DOHH2 (cell line): ENCODE measurements at regions not wholly inside any gene's neighbourhood (a gene's known extent, or its start where the extent isn't known, plus 50 kb on each side); places are given as distances from the start of the nearest gene placed in this dataset.

Source experiments
- EZH2phosphoT487 ChIP-seq: fragments of 200-600 bp; sonication (generic); IDR thresholded peaks from 2 replicates; pipeline ENCODE4 v1.6.1; 2017; ENCODE audit warnings: borderline replicate concordance, mild to moderate bottlenecking, antibody characterized with exemption, low read length, moderate library complexity, mixed read lengths
- TF ChIP-seq, protein P1 (sequence below): fragments of 200-600 bp; sonication (generic); IDR thresholded peaks from one replicate; pipeline ENCODE4 v1.5.1; 2014; ENCODE audit warnings: antibody characterized with exemption, mild to moderate bottlenecking, low read depth, low read length; ENCODE audit not compliant: poor library complexity, severe bottlenecking

GRCh38 chr4:60134099-60134498 is 1066.0 kb upstream of the ADGRL3 start:
- TF ChIP-seq, protein P1, sequence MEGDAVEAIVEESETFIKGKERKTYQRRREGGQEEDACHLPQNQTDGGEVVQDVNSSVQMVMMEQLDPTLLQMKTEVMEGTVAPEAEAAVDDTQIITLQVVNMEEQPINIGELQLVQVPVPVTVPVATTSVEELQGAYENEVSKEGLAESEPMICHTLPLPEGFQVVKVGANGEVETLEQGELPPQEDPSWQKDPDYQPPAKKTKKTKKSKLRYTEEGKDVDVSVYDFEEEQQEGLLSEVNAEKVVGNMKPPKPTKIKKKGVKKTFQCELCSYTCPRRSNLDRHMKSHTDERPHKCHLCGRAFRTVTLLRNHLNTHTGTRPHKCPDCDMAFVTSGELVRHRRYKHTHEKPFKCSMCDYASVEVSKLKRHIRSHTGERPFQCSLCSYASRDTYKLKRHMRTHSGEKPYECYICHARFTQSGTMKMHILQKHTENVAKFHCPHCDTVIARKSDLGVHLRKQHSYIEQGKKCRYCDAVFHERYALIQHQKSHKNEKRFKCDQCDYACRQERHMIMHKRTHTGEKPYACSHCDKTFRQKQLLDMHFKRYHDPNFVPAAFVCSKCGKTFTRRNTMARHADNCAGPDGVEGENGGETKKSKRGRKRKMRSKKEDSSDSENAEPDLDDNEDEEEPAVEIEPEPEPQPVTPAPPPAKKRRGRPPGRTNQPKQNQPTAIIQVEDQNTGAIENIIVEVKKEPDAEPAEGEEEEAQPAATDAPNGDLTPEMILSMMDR, result no peak
- no peak for TF ChIP-seq EZH2phosphoT487
